Loucy (cell line): ENCODE measurements at regions not wholly inside any gene's neighbourhood (a gene's known extent, or its start where the extent isn't known, plus 50 kb on each side); places are given as distances from the start of the nearest gene placed in this dataset.

Experiments
- H2AFZ ChIP-seq: fragments of 200-600 bp; sonication (generic); 2 replicates; pipeline ENCODE4 v1.6.0; 2016; ENCODE audit warnings: antibody characterized with exemption, mild to moderate bottlenecking, low read length, moderate library complexity
- H3F3A ChIP-seq: fragments of 200-600 bp; 2 replicates; pipeline ENCODE4 v1.6.0; 2016; ENCODE audit warnings: antibody characterized with exemption, low read depth, mild to moderate bottlenecking
- H3K27me3 ChIP-seq: fragments of 200-600 bp; sonication (generic); 2 replicates; pipeline ENCODE4 v1.6.1; 2014; ENCODE audit warnings: low read length, mild to moderate bottlenecking; ENCODE audit not compliant: insufficient read depth, poor library complexity, severe bottlenecking
- H3K36me3 ChIP-seq: fragments of 200-600 bp; sonication (generic); 2 replicates; pipeline ENCODE4 v1.6.1; 2016; ENCODE audit warnings: low read length; ENCODE audit not compliant: insufficient read depth
- H3K4me1 ChIP-seq: fragments of 200-600 bp; sonication (generic); 2 replicates; pipeline ENCODE4 v1.5.1; 2014; ENCODE audit warnings: low read length, mild to moderate bottlenecking; ENCODE audit not compliant: insufficient read depth, poor library complexity, severe bottlenecking
- H3K4me2 ChIP-seq: fragments of 200-600 bp; sonication (generic); 2 replicates; pipeline ENCODE4 v1.6.0; 2014; ENCODE audit warnings: antibody characterized with exemption, low read length, low read depth, mild to moderate bottlenecking; ENCODE audit not compliant: poor library complexity, severe bottlenecking
- H3K4me3 ChIP-seq: fragments of 200-600 bp; sonication (generic); 2 replicates; pipeline ENCODE4 v1.5.1; 2014; ENCODE audit warnings: low read length, mild to moderate bottlenecking, mixed read lengths; ENCODE audit not compliant: poor library complexity, severe bottlenecking
- H3K79me2 ChIP-seq: fragments of 200-600 bp; sonication (generic); 2 replicates; pipeline ENCODE4 v1.6.1; 2014; ENCODE audit warnings: low read length; ENCODE audit not compliant: insufficient read depth
- H3K9ac ChIP-seq: fragments of 200-600 bp; sonication (generic); 2 replicates; pipeline ENCODE4 v1.6.0; 2014; ENCODE audit warnings: mild to moderate bottlenecking, low read depth, low read length, moderate library complexity; ENCODE audit not compliant: poor library complexity, severe bottlenecking
- H3K9me2 ChIP-seq: fragments of 200-600 bp; sonication (generic); replicated peaks from 2 replicates; pipeline ENCODE4 v1.6.1; 2016; ENCODE audit warnings: low read depth, low read length, mixed read lengths
- H3K9me3 ChIP-seq: fragments of 200-600 bp; sonication (generic); 2 replicates; pipeline ENCODE4 v1.6.1; 2014; ENCODE audit warnings: mild to moderate bottlenecking, antibody characterized with exemption, low read length, low read depth; ENCODE audit not compliant: insufficient read depth
- H4K20me1 ChIP-seq: fragments of 200-600 bp; sonication (generic); 2 replicates; pipeline ENCODE4 v1.6.0; 2014; ENCODE audit warnings: antibody characterized with exemption, low read length, mild to moderate bottlenecking; ENCODE audit not compliant: insufficient read depth, poor library complexity, severe bottlenecking
- CTCF ChIP-seq: fragments of 200-600 bp; sonication (generic); conservative IDR thresholded peaks from 2 replicates; pipeline ENCODE4 v1.5.1; 2014; ENCODE audit warnings: mild to moderate bottlenecking, antibody characterized with exemption, low read length
- EZH2phosphoT487 ChIP-seq: fragments of 200-600 bp; IDR thresholded peaks from 2 replicates; pipeline ENCODE4 v1.6.1; 2018; ENCODE audit warnings: antibody characterized with exemption, mild to moderate bottlenecking, moderate library complexity, borderline replicate concordance

- Histone ChIP-seq H2AFZ (no peak overlapping the region), H3K9me3 (no peaks in the 10 kb centered on the region), H3K4me2 (no peak overlapping the region), H3K9ac (no peak overlapping the region), H3F3A (no peaks in the 10 kb centered on the region), H3K27me3 (no peaks in the 10 kb centered on the region), H4K20me1 (no peaks in the 10 kb centered on the region), H3K9me2 (no peaks in the 10 kb centered on the region), H3K79me2 (no peaks in the 10 kb centered on the region), H3K36me3 (no peaks in the 10 kb centered on the region), H3K4me1 (peaks cover 1% of the 10 kb centered on the region), H3K4me3 (no peak overlapping the region)
- TF ChIP-seq EZH2phosphoT487: no peak
Observed at GRCh38 chr17:34784526-34784925, 176.7 kb downstream of the CCT6B start.

- no peaks in the 10 kb centered on the region for H3F3A ChIP-seq
- H3K9me3 ChIP-seq: no peaks in the 10 kb centered on the region
- TF ChIP-seq EZH2phosphoT487 (no peak), CTCF (no peak)
- no peaks in the 10 kb centered on the region for H3K9me2 ChIP-seq
- no peak overlapping the region for H2AFZ ChIP-seq
- H3K4me2 ChIP-seq: no peak overlapping the region
- no peaks in the 10 kb centered on the region for H4K20me1 ChIP-seq
- H3K4me1 ChIP-seq: peaks cover 6% of the 10 kb centered on the region
- no peaks in the 10 kb centered on the region for H3K79me2 ChIP-seq
- H3K4me3 ChIP-seq: no peak overlapping the region
- H3K9ac ChIP-seq: no peak overlapping the region
- H3K27me3 ChIP-seq: no peaks in the 10 kb centered on the region
- H3K36me3 ChIP-seq: no peaks in the 10 kb centered on the region
Observed at GRCh38 chr17:34782271-34782670, 179.0 kb downstream of the CCT6B start.

GRCh38 chr17:34781571-34782108, 179.6 kb downstream of the CCT6B start:
- TF ChIP-seq EZH2phosphoT487 (no peak), CTCF (no peak)
- peaks cover 6% of the 10 kb centered on the region for H3K4me1 ChIP-seq
- H3K79me2 ChIP-seq: no peaks in the 10 kb centered on the region
- H3K9me3 ChIP-seq: no peaks in the 10 kb centered on the region
- H3K27me3 ChIP-seq: no peaks in the 10 kb centered on the region
- H3K4me3 ChIP-seq: no peak overlapping the region
- no peaks in the 10 kb centered on the region for H3K9me2 ChIP-seq
- H4K20me1 ChIP-seq: no peaks in the 10 kb centered on the region
- no peaks in the 10 kb centered on the region for H3K36me3 ChIP-seq
- no peak overlapping the region for H2AFZ ChIP-seq
- no peak overlapping the region for H3K9ac ChIP-seq
- H3K4me2 ChIP-seq: no peak overlapping the region
- no peaks in the 10 kb centered on the region for H3F3A ChIP-seq

GRCh38 chr17:34781071-34781470, 180.2 kb downstream of the CCT6B start:
- no peak overlapping the region for H3K9ac ChIP-seq
- no peaks in the 10 kb centered on the region for H3K79me2 ChIP-seq
- H3F3A ChIP-seq: no peaks in the 10 kb centered on the region
- H4K20me1 ChIP-seq: no peaks in the 10 kb centered on the region
- TF ChIP-seq CTCF (no peak), EZH2phosphoT487 (no peak)
- H2AFZ ChIP-seq: no peak overlapping the region
- no peaks in the 10 kb centered on the region for H3K9me2 ChIP-seq
- H3K4me1 ChIP-seq: peaks cover 6% of the 10 kb centered on the region
- no peak overlapping the region for H3K4me2 ChIP-seq
- no peaks in the 10 kb centered on the region for H3K9me3 ChIP-seq
- H3K27me3 ChIP-seq: no peaks in the 10 kb centered on the region
- no peaks in the 10 kb centered on the region for H3K36me3 ChIP-seq
- no peak overlapping the region for H3K4me3 ChIP-seq
